Ovary (tissue), 3 donors: ENCODE measurements at regions not wholly inside any gene's neighbourhood (a gene's known extent, or its start where the extent isn't known, plus 50 kb on each side); places are given as distances from the start of the nearest gene placed in this dataset.

Source experiments
- POLR2A ChIP-seq: fragments of 450-650 bp; IDR thresholded peaks from one replicate; pipeline ENCODE4 v1.6.1; 2017; ENCODE audit warnings: antibody characterized with exemption, mild to moderate bottlenecking, moderate library complexity
- TF ChIP-seq, protein P1 (sequence below), 3 donors: fragments of 450-650 bp in 2 of 3; fragments of 200-600 bp in 1 of 3; IDR thresholded peaks; one replicate each; pipeline versions ENCODE4 v1.5.1 to v1.8.0; 2016 to 2022; ENCODE audit warnings: antibody characterized with exemption in 3 of 3, mild to moderate bottlenecking in 1 of 3
- donor health status: DM: no; HTN: no; CAD: no.

GRCh38 chr16:64791756-64792155, 330.1 kb downstream of the CDH11 start:
- TF ChIP-seq, protein P1, sequence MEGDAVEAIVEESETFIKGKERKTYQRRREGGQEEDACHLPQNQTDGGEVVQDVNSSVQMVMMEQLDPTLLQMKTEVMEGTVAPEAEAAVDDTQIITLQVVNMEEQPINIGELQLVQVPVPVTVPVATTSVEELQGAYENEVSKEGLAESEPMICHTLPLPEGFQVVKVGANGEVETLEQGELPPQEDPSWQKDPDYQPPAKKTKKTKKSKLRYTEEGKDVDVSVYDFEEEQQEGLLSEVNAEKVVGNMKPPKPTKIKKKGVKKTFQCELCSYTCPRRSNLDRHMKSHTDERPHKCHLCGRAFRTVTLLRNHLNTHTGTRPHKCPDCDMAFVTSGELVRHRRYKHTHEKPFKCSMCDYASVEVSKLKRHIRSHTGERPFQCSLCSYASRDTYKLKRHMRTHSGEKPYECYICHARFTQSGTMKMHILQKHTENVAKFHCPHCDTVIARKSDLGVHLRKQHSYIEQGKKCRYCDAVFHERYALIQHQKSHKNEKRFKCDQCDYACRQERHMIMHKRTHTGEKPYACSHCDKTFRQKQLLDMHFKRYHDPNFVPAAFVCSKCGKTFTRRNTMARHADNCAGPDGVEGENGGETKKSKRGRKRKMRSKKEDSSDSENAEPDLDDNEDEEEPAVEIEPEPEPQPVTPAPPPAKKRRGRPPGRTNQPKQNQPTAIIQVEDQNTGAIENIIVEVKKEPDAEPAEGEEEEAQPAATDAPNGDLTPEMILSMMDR (IDR thresholded peaks at IDR 0.05): no peak
- TF ChIP-seq POLR2A: no peak
